ENCODE measurements at regions not wholly inside any gene's neighbourhood (a gene's known extent, or its start where the extent isn't known, plus 50 kb on each side); places are given as distances from the start of the nearest gene placed in this dataset.

DNA sequence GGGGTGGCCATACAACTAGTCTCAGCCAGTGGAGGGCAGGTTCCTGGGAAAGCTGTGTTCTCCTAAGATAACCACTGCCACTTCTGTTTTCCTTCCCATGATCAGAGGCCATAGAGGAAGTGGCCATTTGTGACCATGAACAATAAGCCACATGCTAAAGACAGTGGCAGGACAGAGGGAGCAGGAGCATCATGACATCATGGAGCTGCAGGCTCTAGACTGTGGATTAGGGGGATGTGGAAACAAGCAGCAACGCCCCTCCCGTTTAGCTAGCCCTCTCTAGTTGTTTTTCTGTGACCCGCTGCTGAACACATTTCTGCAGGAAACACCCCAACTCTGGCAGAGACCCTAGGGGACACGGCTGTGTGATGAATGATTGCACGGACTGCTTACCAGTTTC is 195.0 kb upstream of the NECTIN1 start:
- TF ChIP-seq, protein P1, sequence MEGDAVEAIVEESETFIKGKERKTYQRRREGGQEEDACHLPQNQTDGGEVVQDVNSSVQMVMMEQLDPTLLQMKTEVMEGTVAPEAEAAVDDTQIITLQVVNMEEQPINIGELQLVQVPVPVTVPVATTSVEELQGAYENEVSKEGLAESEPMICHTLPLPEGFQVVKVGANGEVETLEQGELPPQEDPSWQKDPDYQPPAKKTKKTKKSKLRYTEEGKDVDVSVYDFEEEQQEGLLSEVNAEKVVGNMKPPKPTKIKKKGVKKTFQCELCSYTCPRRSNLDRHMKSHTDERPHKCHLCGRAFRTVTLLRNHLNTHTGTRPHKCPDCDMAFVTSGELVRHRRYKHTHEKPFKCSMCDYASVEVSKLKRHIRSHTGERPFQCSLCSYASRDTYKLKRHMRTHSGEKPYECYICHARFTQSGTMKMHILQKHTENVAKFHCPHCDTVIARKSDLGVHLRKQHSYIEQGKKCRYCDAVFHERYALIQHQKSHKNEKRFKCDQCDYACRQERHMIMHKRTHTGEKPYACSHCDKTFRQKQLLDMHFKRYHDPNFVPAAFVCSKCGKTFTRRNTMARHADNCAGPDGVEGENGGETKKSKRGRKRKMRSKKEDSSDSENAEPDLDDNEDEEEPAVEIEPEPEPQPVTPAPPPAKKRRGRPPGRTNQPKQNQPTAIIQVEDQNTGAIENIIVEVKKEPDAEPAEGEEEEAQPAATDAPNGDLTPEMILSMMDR (IDR thresholded peaks at IDR 0.05; ENCODE audit: extremely low read depth in 1 of 2, insufficient read depth in 1 of 2, low read depth in 1 of 2, low read length in 2 of 2): no peak
- TF ChIP-seq EZH2 (IDR thresholded peaks at IDR 0.05; ENCODE audit: borderline replicate concordance, low read depth, low read length, severe bottlenecking) (no peak), FOS (IDR thresholded peaks at IDR 0.05; ENCODE audit: borderline replicate concordance, insufficient read depth, low read length) (no peak), POLR2A (IDR thresholded peaks at IDR 0.05; ENCODE audit: low read depth, low read length) (no peak), JUN (IDR thresholded peaks at IDR 0.05; ENCODE audit: borderline replicate concordance, insufficient read depth, insufficient read length, low read depth) (no peak), POLR2AphosphoS5 (IDR thresholded peaks at IDR 0.05; ENCODE audit: insufficient read depth, low read depth, low read length) (no peak), MYC (IDR thresholded peaks at IDR 0.05; ENCODE audit: low read depth, low read length) (no peak), GATA2 (IDR thresholded peaks at IDR 0.05; ENCODE audit: insufficient read depth, insufficient read length, low read depth, low read length) (no peak)

Data from endothelial cell of umbilical vein (primary cell).